GM12878 (cell line): ENCODE measurements at regions not wholly inside any gene's neighbourhood (a gene's known extent, or its start where the extent isn't known, plus 50 kb on each side); places are given as distances from the start of the nearest gene placed in this dataset.

Experiments used
- ATAC-seq: fragments of 200-7000 bp; cut with Tn5 transposase; 3 replicates; pipeline ENCODE4 v1.9.1; 2020; ENCODE audit warnings: mild to moderate bottlenecking, moderate library complexity
- BruUV-seq: library from RNA; stranded (reverse); fragments of 400-500 nt; replicated peaks from 2 replicates; lab custom pipeline; 2021; lab: Mats Ljungman, UMichigan
- CTCF ChIA-PET: fragments of 300-600 bp; sonication (Branson Sonifier 250); formaldehyde crosslinking; extraction: SDS; loops from one replicate; lab custom pipeline; 2021; ENCODE audit warnings: inconsistent platforms; lab: Yijun Ruan, JAX
- POLR2A ChIA-PET: fragments of 350-600 bp; formaldehyde crosslinking; extraction: SDS; loops from one replicate; lab custom pipeline; 2021; ENCODE audit warnings: inconsistent platforms; lab: Charles Lee
- RAD21 ChIA-PET: fragments of 300-600 bp; sonication (Branson Sonifier 250); formaldehyde crosslinking; loops from one replicate; lab custom pipeline; 2023; ENCODE audit warnings: antibody characterized with exemption; ENCODE audit not compliant: unreplicated experiment; lab: Charles Lee
- SMC1A ChIA-PET: fragments of 300-600 bp; sonication (Branson Sonifier 250); formaldehyde crosslinking; loops from one replicate; lab custom pipeline; 2023; ENCODE audit not compliant: unreplicated experiment, uncharacterized antibody; lab: Charles Lee
- DNase-seq: peaks from one replicate; pipeline ENCODE4 v3.0.0-alpha.2; 2011; ENCODE audit warnings: low read depth, low spot score
- FAIRE-seq: peaks from 3 replicates; lab custom pipeline; 2011; peaks lifted over from hg19 to GRCh38; lab: Jason Lieb, UNC
- H2AFZ ChIP-seq: 2 replicates; pipeline ENCODE4 v1.6.0; 2011; ENCODE audit warnings: low read depth, low read length, control low read depth; ENCODE audit not compliant: control insufficient read depth
- H3K27ac ChIP-seq: 2 replicates; pipeline ENCODE4 v1.5.1; 2011; ENCODE audit warnings: control low read depth; ENCODE audit not compliant: control insufficient read depth, insufficient read depth
- H3K27me3 ChIP-seq, 2 experiments: replicated peaks in 1 of 2; 2 replicates each; pipeline versions ENCODE4 v1.6.0 to v1.6.1; 2011; ENCODE audit warnings: low read length in 1 of 2; ENCODE audit not compliant: control insufficient read depth in 2 of 2, insufficient read depth in 2 of 2
- H3K36me3 ChIP-seq, 2 experiments: 2 replicates each; pipeline ENCODE4 v1.5.1; 2011; ENCODE audit warnings: low read length in 1 of 2; ENCODE audit not compliant: control insufficient read depth in 2 of 2, insufficient read depth in 2 of 2
- H3K4me1 ChIP-seq: 2 replicates; pipeline ENCODE4 v1.6.1; 2011; ENCODE audit warnings: mild to moderate bottlenecking, low read length, moderate library complexity, mixed read lengths; ENCODE audit not compliant: control insufficient read depth, insufficient read depth
- H3K4me2 ChIP-seq: 2 replicates; pipeline ENCODE4 v1.6.0; 2011; ENCODE audit warnings: control low read depth; ENCODE audit not compliant: control insufficient read depth, insufficient read depth
- H3K4me3 ChIP-seq: fragments of 200-600 bp; sonication (generic); 2 replicates; pipeline ENCODE4 v1.5.1; 2016
- H3K79me2 ChIP-seq: 2 replicates; pipeline ENCODE4 v1.6.0; 2011; ENCODE audit warnings: low read length; ENCODE audit not compliant: control insufficient read depth, insufficient read depth
- H3K9ac ChIP-seq: 2 replicates; pipeline ENCODE4 v1.8.0; 2011; ENCODE audit warnings: low read length, control low read depth, mixed read lengths; ENCODE audit not compliant: control insufficient read depth, insufficient read depth
- H3K9me3 ChIP-seq: replicated peaks from 3 replicates; pipeline ENCODE4 v1.5.1; 2011; ENCODE audit warnings: mild to moderate bottlenecking, low read length; ENCODE audit not compliant: control insufficient read depth, insufficient read depth
- H4K20me1 ChIP-seq: 2 replicates; pipeline ENCODE4 v1.6.0; 2011; ENCODE audit not compliant: control insufficient read depth, insufficient read depth
- ATF3 ChIP-seq: IDR thresholded peaks from 2 replicates; pipeline ENCODE4 v1.6.1; 2011; ENCODE audit warnings: low read depth, mild to moderate bottlenecking, low read length, moderate library complexity, borderline replicate concordance; ENCODE audit errors: extremely low read depth
- BACH1 ChIP-seq: fragments of 450-650 bp; IDR thresholded peaks from 2 replicates; pipeline ENCODE4 v1.6.1; 2017; ENCODE audit warnings: mild to moderate bottlenecking, borderline replicate concordance
- BRCA1 ChIP-seq: IDR thresholded peaks from 2 replicates; pipeline ENCODE4 v1.6.1; 2011; ENCODE audit warnings: low read depth, low read length, improper control_type of control experiment
- CREB1 ChIP-seq: IDR thresholded peaks from 2 replicates; pipeline ENCODE4 v1.6.1; 2012; ENCODE audit warnings: low read depth, mild to moderate bottlenecking, inconsistent platforms
- CREM ChIP-seq: IDR thresholded peaks from 2 replicates; pipeline ENCODE4 v1.6.1; 2014; ENCODE audit warnings: antibody characterized with exemption, low read depth
- HDAC6 ChIP-seq: fragments of 200-600 bp; sonication (generic); IDR thresholded peaks from one replicate; pipeline ENCODE4 v1.8.0; 2017; ENCODE audit warnings: antibody characterized with exemption; ENCODE audit not compliant: unreplicated experiment
- JUNB ChIP-seq: IDR thresholded peaks from 2 replicates; pipeline ENCODE4 v1.6.1; 2016; ENCODE audit warnings: antibody characterized with exemption, mild to moderate bottlenecking
- PAX5 ChIP-seq: IDR thresholded peaks from 2 replicates; pipeline ENCODE4 v1.6.1; 2011; ENCODE audit warnings: low read depth, low read length, borderline replicate concordance
- PAX8 ChIP-seq: fragments of 450-650 bp; IDR thresholded peaks from 2 replicates; pipeline ENCODE4 v1.6.1; 2017; ENCODE audit warnings: mild to moderate bottlenecking, moderate library complexity
- PRDM15 ChIP-seq: fragments of 450-650 bp; formaldehyde crosslinking; IDR thresholded peaks from 2 replicates; pipeline ENCODE4 v1.4.0; 2020; ENCODE audit warnings: mild to moderate bottlenecking, moderate library complexity
- TAF1 ChIP-seq: IDR thresholded peaks from 2 replicates; pipeline ENCODE4 v1.6.1; 2011; ENCODE audit warnings: mild to moderate bottlenecking, low read depth, low read length, borderline replicate concordance
- TCF7 ChIP-seq: IDR thresholded peaks from 2 replicates; pipeline ENCODE4 v1.6.1; 2014; ENCODE audit warnings: antibody characterized with exemption, borderline replicate concordance
- ZBTB40 ChIP-seq: fragments of 450-650 bp; IDR thresholded peaks from 2 replicates; pipeline ENCODE4 v1.6.1; 2016; ENCODE audit warnings: mild to moderate bottlenecking, moderate library complexity, borderline replicate concordance
- WGBS: methylation state at CpG from one replicate; pipeline ENCODE4 v1.1.6; 2016; ENCODE audit warnings: low lambda C conversion rate; ENCODE audit not compliant: insufficient replicate concordance, insufficient coverage; ENCODE audit errors: missing lambda C conversion rate; 5-methylcytosine and 5-hydroxymethylcytosine counted together
- in situ Hi-C: fragments of 300-500 bp; cut with MboI; formaldehyde crosslinking; loops from 9 replicates; pipeline ENCODE4 v1.14.3; 2018; ENCODE audit warnings: mixed read lengths
- intact Hi-C: fragments of 100-400 bp; cut with micrococcal nuclease; formaldehyde crosslinking; loops from one replicate; pipeline ENCODE4 v1.14.2; 2022; ENCODE audit not compliant: unreplicated experiment

- no peak overlapping the region for H3K27ac ChIP-seq
- no peak overlapping the region for H2AFZ ChIP-seq
- ChIA-PET POLR2A (no interaction called here), RAD21 (no interaction called here), SMC1A (no interaction called here), CTCF (no interaction called here)
- no TSS peak for BruUV-seq
- DNase-seq, result no peak
- H3K4me2 ChIP-seq, result no peak overlapping the region
- no peaks in the 10 kb centered on the region for H3K36me3 ChIP-seq
- in situ Hi-C loops, result no loop called here
- no peak overlapping the region for H3K4me3 ChIP-seq
- no peaks in the 10 kb centered on the region for H3K79me2 ChIP-seq
- FAIRE-seq, result no peak
- H3K4me1 ChIP-seq, result no peaks in the 10 kb centered on the region
- TF ChIP-seq TAF1 (no peak), BRCA1 (no peak), ATF3 (no peak), CREM (no peak), BACH1 (no peak), JUNB (no peak), TCF7 (no peak), PAX8 (no peak), CREB1 (no peak), HDAC6 (no peak), PAX5 (no peak), PRDM15 (CRISPR knock-in tag) (no peak), ZBTB40 (no peak)
- no peak overlapping the region for H3K9ac ChIP-seq
- H4K20me1 ChIP-seq, result no peaks in the 10 kb centered on the region
- ATAC-seq, result no peak
- WGBS, result 54% methylated on average over 6 of the region's 6 CpGs
- intact Hi-C loops, result no loop called here
- no peaks in the 10 kb centered on the region for H3K9me3 ChIP-seq
- no peaks in the 10 kb centered on the region for H3K27me3 ChIP-seq
Measured at GRCh38 chr5:2194236-2194555, 311.5 kb upstream of the IRX4 start.
